DMS53 (cell line): ENCODE measurements at regions not wholly inside any gene's neighbourhood (a gene's known extent, or its start where the extent isn't known, plus 50 kb on each side); places are given as distances from the start of the nearest gene placed in this dataset.
"Not testable (repeated sequence)": the region's sequence is repeated elsewhere in the genome, so short reads cannot be mapped to it uniquely, and the experiment has no call there.

Experiments used
- DNase-seq: peaks from one replicate; lab custom pipeline; 2025; lab: John Stamatoyannopoulos, UW

DNA sequence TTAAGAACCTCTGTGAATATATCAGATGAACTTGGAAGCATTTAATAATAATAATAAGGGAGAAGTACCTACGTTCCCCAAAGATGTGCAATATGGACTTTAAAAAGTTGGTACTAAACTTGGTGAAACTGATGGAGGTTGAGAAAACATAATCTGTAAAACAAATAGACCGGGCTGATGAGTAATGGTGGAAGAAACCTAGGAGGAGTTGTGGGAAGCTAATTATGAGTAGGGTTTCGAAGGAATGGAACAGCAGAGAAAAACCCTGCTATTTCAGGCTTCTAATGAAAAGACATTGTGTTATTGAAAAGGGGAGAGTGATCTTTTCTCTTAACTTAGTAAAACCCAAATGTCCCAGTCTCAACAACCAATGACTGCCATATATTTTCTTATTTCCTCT lies 229.3 kb downstream of the PCSK1 start:
- DNase-seq: no peak

DNA sequence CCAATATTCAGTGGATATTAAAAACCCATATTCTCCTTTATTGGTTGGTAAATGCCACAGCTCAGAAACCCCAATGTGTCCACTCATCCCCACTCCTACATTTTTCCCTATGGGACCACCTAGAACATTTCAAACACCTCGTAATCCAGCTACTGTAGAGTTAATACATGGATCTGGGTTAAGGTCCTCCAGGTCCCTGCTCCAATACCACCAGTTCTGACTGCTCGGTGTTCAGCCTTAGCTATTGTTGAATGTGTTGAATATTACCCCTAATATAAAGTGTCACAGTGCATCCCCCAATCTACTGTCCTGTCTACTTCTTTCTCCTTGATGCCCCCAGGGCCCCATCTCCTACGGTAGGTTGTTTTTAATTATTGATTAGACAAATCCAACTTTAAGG lies 231.5 kb downstream of the PCSK1 start:
- DNase-seq: no peak

DNA sequence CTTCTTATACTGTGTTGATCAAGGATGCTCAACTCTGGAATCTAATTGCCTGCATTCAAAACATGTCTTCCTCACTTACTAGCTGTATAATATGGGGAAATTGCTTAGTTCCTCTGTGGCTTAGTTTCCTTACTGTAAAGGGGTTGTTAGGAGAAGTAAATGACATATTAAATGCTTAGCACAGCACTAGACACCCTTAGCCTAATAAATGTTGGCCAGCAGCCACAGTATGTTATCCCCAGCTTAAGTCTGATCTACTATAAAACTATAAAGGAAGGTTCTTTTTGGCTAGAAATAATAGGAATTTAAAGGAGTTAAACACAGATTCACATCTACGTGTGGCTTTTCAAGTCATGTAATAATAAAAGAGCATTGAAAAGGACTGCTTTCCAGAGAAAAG lies 232.4 kb downstream of the PCSK1 start:
- DNase-seq: peak; percentile 35

DNA sequence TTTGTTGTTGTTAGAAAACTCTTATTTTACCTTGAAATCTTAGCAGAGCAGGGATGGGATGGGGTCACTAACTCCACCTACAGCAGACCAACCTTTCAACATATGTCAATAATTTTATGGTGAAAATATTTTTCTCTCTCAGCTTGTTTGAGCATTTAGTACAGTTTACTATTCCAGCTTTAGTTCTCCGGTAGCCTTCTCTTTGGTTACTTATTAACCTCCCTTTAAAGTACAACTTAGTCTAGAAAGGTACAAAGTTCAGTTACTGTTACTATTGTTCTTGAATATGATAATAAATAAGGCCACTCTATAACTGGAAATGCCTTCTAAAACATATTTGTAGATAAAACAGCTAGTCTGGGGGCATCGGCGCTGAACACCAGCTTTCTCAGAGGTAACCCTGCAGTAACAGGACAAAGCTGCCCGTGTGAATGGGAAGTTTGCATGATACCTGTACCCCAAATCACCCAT lies 233.3 kb downstream of the PCSK1 start:
- peak; percentile 77 for DNase-seq

DNA sequence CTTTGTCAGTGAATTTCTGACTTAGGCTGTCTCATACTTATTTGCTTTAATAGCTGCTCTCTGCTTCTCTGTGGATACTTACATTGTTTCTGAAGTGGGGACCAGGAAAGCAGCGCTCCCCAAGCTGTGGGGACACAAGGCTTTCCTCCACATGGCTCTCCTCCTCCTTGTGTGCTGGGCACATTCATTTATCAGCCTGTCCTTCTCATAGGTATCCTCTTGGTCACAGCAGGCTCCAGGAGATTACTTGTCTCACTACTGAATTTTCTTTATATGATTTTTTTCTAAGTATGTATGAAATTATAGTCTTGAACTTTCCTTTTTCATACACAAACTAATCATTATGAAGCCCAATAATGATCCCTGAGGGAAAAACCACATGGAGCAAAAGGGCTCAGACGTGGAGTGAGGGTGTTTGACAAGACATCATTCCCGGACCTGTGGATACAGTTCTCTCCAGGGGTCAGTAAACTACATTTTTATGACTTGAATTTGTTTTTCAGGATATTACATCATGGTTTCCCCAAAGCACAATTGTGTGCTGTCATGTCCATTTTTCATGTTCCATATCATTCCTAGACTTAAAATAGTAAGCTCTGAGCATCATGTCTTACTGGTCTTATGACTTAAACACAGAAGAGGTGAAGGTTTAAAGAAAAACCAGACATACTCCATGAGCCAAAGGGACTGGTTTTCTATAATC lies 234.5 kb downstream of the PCSK1 start:
- peak; percentile 24 for DNase-seq

DNA sequence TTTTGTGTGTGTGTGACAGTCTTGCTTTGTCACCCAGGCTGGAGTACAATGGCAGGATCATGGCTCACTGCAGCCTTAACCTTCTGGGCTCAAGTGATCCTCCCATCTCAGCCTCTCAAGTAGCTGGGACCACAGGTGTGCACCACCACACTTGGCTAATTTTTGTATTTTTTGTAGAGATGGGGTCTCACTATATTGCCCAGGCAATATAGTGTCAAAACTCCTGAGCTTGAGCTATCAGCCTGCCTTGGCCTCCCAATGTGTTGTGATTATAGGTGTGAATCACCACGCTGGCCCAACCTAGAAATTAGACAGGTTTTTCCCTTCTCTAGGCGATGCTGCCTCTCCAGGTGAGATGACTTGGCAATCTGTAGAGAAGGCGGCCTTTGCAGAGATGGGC lies 235.3 kb downstream of the PCSK1 start:
- peak; percentile 59 for DNase-seq

DNA sequence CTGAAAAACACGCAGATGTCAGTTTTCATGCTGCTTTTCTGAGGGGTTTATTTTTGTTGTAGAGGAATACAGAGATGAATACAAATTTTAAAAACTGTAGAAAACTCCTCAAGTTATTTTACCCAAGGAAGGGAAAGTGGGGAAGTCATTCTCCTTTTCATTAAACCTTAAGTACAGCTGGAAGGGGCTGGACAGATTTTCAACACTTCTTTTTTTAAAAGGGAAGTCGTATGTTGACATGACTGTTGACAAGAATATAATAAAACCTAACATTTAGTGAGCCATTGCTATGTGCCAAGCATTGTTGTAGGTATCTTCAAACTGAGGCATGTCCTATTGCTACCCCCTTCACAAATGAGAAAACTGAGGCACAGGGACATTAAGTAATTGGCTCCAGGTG lies 235.7 kb upstream of the ELL2 start:
- DNase-seq: no peak

DNA sequence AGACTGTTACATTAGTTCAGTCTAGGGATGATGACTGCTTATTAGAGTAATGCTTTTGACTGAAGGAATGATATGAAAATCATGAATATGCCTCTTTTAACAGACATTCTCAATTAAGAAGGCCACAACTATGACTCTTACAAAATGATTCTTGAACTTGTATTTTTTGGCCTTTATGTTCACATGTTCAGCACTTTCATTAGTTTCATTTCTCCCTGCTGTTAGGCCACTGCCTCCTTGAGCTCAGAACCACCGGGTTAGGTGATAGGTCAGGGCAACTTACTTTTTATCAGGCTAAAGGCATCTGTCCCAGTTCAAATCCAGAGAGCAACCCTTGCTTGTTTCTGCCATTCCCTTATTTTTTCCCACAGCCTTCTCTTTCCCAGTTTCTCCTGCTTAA lies 235.2 kb upstream of the ELL2 start:
- DNase-seq: no peak

DNA sequence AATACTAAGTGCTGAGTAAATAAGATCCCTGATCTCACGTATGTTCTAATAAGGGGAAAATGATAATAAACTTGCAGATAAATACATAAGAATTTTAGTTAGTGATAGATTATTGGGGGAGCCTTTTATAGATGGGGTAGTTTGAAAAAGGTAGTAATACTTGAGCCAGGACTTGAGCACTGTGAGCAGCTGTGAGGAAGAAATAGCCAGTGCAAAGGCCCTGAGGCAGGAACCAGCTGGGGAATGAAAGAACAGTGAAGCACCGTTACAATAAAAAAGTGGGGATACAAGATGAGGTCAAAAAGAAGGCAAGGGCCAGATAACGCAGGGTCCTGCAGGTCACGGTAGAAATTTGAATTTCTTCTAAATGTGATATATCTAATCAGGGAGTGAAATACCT lies 234.8 kb upstream of the ELL2 start:
- no peak for DNase-seq

DNA sequence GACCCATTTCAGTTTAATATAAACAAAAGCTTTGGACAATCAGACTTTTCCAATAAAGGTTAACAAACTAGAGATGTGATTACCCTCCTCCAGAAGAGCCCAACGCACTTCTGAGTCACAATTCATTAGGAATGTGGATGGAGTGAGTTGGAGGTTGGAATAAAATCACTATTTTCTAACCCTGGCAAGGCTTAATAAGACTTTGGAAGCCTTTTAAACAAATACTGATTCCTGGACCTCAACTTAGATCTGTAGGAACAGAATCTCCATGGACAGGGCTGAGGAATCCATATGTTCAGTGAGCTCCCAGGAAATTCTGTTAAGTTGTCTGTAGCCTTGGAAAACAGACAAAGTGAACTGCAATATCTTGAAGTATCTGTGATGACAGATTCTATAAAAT lies 233.5 kb upstream of the ELL2 start:
- no peak for DNase-seq

DNA sequence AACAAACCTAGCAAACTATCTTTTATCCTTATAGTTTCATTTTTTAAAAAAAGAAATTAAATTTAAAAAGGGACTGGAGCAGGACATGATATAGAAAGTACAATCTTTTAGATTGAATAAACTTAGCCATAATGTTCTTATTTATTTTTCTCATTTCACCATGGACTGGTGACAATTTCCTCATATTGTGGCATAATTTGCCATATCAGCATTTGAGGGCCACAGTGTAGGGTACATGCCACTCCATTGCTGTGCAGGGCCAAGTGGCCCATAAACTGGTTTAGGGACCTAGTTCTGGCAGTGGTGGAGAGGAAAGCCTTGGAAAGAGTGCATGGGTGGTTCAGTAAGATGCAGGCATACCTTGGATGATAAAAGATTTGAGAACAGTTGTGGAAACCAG lies 232.9 kb upstream of the ELL2 start:
- DNase-seq: no peak

DNA sequence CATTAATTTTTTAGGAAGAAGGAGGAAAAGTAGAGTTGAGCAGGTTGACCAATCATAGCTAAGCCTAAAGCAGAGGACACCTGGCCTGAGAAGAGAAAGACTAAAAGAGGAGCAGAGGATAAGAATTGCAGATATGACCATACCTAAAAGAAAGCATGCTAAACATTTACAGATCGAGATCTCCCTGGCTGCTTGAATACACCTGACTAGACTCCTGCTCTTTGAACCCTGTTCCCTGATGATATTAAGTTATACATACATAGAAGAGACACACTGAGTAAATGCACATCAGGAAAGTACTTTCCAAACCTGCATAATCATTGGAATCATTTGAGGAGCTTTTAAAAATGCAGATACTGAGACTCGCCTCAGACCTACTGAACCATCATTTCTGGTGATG lies 232.3 kb upstream of the ELL2 start:
- DNase-seq: no peak

DNA sequence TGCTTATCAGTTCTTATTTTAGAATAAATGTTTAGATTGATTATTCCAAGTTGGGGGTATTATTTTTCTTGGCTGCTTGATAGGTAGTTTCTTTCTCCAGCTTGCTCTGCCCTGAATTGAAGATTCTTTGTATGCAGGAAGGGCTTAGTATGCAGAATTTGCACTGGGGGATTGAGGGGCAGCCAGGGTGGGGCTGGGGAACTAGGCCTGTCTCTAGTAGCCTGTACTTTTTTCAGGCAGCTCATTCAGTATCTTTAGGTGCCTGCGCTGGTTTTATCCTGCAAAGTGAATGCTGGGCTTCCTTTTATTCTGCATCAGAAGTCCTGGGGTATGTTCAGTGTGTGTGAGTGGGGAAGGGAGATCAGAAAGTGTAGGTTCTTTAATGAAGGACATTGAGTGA lies 228.3 kb upstream of the ELL2 start:
- DNase-seq: no peak

DNA sequence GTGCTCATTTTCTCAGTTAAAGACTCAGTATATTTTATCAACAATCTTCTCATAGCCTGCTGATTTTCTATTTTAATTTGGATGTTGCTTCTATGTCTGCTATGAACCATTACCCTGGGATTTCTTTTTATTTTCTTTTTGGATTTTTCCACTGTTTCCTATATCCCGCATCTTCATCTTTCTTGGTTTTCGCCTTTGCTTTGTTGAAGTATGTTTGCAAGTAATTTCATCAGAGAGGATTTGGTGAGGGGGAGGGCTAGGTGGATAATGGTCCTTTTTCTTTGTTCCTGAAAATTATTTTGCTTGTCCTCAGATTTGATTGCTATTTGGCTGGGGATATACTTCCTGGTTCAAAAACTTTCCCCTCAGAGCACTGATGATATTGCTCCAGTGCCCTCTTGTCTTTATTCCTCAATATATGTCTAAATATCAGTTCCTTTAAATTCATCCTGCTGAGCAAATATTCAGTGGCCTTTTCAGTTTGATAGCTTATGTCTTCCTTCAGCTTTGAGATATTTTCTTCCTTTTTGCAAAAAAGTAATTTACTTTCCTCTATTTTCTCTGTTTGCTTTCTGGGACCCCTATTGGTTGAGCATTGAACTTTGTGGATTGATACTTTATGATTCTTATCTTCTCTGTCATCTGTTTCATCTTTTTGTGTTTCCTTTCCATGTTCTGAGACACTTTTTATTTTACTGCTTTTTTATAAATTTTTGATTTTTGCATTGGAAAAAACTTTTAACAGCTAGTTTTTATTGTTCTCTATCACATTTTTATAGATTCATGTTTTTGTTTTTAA lies 227.6 kb upstream of the ELL2 start:
- no peak for DNase-seq

DNA sequence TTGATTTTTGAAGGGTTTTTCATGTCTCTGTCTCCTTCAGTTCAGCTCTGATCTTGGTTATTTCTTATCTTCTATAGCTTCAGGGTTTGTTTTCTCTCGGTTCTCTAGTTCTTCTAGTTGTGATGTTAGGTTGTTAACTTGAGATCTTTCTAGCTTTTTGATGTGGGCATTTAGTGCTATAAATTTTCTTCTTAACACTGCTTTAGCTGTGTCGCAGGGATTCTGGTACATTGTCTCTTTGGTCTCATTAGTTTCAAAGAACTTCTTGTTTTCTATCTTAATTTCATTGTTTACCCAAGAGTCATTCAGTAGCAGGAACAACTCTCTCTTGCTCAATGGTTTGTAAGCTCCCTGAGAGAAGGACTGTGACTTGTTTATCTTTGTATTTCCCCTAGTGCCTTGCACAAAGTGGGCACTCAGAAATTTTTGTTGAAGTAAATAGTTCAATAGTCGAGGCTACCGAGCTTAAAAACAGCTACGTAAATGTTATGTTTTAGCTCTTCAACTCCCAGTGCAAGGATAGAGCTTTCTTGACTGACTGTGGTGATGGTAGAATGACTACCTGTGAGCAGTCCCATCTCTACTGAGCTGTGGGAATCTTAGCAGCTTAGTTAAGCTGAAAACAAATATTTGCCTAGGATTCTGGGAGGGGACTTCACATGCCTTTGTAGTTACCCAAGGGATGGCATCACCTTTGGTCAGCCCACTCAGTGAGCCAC lies 225.8 kb upstream of the ELL2 start:
- peak; percentile 59 for DNase-seq

DNA sequence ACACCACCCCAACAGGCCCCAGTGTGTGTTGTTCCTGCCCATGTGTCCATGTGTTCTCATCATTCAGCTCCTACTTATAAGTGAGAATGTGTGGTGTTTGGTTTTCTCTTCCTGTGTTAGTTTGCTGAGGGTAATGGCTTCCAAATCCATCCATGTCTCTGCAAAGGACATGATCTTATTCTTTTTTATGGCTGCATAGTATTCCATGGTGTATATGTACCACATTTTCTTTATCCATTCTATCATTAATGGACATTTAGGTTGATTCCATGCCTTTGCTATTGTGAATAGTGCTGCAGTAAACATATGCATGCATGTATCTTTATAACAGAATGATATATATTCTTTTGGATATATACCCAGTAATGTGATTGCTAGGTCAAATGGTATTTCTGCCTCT lies 222.9 kb upstream of the ELL2 start:
- DNase-seq: not testable (repeated sequence)

DNA sequence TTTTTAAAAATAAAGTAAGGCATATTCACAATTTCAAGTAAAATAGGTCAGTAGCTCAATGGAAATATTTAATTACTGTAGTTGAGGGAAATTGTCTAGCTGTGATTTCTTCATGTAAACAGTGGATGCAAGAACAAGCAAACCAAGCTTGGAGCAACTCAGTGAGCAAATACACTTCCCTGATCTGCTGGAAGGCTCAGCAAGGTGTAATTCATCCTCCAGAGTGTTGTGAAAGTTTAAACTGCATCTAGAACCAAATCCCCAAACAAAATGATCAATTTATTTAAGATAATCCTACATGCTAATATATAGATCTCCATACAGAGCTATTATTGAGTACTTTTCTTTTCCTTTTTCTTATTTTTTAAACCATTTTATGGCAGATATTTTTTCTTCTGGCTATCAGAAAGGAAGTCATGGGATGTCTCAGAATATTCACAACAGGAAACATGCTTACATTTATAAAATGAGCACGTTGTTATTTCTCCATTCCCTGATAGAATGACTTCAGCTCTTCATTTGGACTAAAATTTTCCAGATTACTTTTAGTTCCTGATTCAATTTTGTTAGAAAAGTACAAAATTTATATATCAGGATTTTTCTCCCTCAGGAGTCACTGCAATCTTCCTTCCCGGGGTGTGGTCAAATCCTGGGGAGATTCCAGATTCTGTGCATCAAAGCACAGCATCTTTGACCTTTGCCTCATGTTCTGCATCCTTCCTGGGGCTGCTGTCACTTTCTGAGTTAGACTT lies 219.2 kb upstream of the ELL2 start:
- DNase-seq: no peak

DNA sequence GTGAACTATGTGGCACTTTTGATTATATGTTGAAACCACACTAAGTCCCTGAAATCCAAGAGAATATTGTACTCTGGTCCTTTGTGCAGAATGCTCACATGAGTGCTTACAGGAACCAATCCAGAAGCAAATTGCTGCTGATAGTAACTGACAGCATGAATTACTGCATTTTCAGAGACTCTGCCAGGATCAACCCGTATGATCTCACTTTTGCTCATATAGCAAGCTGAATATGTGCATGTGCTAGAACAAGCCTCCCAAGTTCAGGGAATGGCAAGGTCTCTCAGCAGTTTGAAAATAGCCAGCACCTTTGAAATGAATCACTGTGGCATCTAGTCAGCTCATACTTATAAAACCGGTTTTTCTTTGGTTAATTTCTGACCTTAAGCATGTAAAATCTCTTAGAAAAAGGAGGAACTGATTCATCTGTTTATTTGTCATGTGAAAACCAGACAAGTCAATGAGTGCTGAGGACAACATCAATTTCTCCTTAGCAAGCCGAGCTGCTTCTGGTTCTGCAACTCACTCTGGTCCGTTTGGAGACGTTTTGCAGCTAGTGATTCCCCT lies 215.7 kb upstream of the ELL2 start:
- DNase-seq: peak; percentile 75

DNA sequence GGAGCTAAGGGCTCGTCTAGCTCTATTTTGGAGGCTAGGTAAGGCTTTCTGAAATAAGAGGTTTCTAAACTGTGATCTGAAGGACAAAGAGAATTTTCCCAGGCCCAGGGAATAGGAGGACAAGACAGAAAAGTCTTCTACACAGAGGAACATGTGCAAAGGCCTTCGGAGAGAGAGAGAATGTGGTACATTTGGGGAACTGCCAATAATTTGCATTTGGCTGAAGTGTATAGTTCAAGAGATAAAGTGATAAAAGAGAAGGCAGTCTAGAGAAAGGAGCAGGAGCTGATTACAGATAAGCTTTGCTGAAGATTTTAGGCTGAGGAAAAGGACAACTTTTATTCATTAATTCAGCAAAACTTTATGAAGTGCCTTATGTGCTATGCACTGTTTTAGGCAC lies 214.4 kb upstream of the ELL2 start:
- no peak for DNase-seq

DNA sequence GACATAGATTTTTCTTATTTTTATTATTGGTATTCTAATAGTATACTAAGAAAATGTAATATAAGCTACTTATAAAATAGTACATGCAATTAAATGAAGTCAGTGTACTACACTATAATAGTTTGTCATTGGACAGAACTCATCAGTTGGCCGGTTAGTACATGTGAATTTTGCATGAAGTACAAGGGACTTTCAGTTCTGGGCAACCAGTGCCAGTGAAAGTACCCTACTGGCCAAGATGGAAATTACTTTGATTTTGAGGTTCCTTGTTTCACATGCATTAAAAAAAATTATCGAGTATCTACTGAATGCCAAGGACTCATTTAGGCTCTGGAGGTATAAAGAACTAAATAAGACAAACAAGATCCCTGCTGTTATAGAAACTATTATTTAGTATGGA lies 213.4 kb upstream of the ELL2 start:
- peak; percentile 58 for DNase-seq

DNA sequence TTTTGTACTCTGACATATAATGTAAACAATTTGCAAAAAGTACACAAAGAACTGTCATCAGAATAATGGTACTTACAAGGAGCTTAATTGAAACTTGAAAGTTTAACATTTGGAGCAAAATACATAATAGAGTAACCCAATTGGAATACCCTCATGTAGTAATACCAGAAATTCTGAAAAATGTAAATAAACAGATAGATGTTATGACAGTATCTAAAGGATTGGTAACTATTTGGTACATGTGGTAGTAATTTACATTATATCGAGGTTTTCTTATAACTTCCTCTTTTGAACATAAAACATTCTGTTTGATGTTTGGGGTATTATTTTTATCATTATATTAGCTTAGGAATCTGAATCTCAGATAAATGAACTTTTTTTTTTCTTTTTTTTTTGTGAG lies 211.7 kb upstream of the ELL2 start:
- no peak for DNase-seq

DNA sequence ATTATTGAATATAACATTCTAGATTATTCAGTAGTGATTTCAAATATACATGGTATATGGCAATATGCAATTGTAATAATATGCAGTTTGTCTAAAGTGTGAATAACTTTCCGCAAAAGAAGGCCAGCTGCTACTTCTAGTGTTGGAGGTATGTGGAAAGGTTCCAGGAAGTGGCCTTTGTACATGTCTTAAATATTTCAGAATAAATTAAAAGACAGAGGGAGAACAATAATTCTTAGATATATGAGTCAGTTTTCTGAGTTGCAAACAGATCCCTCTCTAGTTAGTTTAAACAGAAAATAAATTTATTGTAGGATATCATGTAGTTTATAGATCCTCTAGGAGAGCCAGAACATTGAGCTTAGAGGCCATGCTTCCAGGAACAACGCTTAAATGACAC lies 210.8 kb upstream of the ELL2 start:
- DNase-seq: no peak
